NOMO-1 treated with DMSO at 0.1 percent for 48 hours (cell line): ENCODE measurements at regions not wholly inside any gene's neighbourhood (a gene's known extent, or its start where the extent isn't known, plus 50 kb on each side); places are given as distances from the start of the nearest gene placed in this dataset.

Source experiments
- DNase-seq: peaks from one replicate; lab custom pipeline; 2025; ENCODE audit not compliant: unreplicated experiment; lab: John Stamatoyannopoulos, UW

DNA sequence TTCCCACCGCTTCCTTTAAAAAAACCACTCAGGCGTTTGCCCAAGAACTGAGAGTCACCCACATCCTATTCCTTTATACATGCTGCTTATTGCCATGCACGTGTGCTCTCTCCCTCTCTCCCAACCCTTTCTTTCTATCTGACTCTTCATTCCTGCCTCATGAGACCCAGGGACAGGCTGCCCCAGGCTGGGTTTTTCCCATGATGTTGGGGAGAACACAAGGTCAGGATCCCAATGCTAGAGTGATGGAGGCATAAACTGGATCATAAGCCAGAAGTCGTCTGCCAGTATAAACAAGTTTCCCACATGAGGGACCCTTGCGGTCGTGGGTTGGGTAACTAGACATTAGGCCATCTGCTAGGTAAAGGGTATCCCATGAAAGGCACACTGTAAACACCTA is 64.9 kb downstream of the CD2 start:
- no peak for DNase-seq

DNA sequence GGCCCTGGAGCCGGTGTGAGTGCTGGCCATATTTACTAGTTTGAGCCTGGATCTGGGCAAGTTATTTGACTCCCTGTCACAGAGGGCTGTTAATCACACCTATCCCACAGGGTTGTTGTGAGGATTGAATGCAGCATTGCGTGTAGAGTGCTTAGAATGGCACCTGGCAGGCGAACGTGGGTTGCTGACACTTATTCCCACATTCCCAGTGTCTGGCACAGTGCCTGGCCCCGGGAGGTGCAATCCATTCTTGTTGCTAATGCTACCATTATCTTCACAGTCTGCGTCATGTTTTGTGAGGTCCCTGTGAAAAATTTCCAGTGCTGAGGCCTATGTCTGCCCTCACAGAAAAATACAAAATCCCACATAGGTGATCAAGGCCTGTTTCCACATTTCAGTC is 66.1 kb downstream of the CD2 start:
- DNase-seq, result no peak

DNA sequence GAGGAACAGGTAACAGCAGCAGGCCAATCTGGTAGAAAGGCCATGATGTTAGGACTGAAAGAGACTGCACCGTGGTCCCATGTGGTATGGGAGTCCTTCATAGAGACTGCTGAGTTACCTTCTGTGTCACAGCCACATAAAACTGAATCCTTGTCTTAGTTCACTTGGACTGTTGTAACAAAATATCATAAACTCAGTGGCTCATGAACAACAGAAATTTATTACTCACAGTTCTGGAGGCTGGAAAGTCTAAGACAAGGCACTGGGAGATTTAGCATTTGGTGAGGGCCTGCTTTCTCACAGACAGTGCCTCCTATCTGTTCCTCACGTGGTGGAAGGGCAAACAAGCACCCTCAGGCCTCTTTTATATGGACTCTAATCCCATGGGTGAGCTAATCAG is 67.5 kb downstream of the CD2 start:
- DNase-seq, result no peak

DNA sequence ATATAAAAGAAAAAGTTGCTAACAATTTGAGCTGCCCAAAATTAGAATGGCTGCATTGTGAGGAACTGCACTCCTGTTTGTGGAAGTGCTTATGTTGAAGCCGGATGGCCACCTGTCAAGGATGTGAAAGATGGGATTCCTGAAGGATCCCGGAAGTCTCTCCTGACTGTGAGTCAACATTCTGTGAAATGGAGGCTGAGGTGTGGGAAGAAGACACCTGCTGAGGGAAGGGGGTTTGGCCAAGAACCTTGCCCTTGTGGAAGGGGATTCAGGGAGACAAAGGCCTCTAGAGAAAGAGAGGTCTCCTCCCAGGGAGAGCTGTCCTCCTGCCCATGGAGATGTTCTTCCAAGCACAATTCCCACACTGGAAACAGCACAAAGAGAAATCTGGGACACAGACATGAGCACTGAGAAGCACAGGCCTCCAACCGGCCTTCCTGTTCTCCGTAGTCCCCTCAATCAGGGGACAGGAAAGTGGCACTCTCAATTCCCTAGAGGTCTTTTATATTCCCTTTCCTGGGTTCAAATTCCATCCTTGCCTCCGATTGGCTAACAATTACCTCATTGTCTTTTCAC is 70.5 kb downstream of the CD2 start:
- no peak for DNase-seq

DNA sequence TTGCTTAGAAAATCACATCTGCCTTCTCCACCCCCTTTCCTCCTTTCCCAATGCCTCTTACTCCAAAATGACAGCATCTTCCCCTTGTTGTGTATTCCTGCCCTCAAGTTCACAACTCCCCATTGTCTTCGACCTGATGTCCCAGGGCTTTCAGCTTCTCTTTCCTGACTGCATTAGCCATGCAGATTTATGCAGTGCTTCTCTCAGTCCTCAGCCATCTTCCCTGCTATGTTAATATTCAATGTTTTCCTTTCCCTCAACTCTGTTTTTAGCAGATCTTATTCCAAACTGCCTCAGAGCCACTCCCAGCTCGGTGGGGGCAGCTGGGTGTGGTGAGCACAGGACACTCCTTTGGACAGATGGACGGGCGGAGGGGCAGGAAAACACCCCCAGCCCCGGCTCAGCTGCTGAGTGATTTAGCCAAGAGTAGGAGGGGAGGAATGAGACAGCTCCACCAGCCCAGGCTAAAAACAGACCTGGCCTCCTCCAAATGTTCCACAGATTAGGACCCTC is 71.0 kb downstream of the CD2 start:
- DNase-seq, result no peak

DNA sequence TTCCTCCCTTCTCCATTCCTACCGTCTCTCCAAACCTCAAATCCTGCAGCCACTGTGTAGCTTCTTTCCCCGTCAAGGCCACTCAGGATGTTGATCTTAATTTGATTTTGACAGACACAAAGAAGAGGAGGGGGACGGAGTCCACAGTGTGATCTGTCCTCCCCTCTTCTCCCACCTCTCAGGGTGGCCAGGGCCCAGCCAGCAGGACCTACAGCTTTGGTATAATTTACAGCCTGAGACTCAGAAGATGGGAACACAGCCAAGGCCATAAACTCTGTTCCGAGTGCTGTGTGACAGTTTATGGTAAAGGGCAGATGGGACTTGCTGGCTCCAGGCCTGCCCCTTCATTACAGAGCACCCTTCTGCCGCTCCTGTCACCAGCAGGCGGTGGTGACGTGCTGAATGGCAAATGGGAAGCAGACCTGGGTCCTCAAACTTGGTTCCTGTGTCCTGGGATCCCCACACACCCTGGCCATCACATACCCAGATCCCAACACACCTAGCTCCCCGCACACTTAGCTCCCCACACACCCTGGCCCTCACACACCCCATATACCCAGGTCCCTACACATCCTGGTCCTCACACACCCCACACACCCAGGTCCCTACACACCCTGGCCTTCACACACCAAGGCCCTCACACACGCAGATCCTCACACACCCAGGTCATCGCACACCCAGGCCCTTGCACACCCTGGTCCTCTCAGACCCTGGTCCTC is 71.6 kb downstream of the CD2 start:
- no peak for DNase-seq

DNA sequence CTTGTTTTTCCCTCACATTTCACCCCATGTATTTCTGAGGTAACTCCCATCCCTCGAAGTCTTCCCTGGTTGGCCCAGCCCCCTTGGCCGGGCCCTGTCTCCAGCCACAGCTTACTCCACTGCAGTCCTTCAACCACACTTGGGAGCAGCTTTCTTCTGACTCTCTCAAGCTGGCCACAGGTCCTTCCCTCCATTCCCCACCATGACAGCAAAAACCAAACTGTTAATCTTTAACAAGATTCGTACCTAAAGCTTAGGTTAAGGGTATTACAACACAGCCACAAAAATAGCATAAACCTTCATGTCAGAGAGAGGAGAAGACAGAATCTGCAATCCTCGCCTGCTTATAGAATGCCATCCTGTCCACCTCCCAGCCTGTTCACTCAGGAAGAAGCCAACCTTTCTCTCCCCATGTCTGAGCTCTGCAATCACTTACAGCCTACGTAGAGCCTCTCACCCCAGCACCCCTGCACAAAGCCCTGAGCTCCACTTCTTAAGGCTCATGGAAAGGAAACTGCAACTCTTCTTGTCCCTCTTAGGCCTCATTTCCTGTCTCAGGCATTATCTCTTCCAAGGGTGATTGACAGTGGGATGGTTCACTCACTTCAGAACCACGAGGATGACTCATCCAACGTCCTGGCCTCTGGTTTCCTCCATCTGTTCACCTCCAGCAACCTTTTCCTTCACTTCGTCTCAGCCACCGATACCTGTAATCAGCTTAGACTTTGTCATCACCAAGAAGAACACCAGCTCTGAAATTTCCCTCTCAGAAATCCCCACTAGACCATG is 72.8 kb downstream of the CD2 start:
- DNase-seq, result peak; percentile 62

DNA sequence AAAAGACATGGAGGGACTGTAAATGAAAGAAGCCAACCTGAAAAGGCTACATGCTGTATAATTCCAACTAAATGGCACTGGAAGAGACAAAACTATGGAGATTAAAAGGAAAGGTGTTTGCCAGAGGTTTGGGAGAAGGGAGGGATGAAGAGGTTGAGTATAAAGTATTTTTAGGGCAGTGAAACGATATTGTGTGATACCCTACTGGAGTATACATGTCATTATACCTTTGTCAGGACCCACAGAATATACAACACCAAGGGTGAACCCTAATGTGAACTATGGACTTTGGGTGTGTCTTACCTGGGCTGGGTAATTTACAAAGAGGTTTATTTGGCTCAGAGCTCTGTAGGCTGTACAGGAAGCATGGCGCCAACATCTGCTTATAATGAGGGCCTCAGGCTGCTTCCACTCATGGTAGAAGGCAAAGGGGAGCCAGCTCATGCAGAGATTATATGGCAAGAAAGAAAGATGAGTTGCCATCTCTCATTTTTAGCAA is 73.4 kb downstream of the CD2 start:
- DNase-seq, result no peak

DNA sequence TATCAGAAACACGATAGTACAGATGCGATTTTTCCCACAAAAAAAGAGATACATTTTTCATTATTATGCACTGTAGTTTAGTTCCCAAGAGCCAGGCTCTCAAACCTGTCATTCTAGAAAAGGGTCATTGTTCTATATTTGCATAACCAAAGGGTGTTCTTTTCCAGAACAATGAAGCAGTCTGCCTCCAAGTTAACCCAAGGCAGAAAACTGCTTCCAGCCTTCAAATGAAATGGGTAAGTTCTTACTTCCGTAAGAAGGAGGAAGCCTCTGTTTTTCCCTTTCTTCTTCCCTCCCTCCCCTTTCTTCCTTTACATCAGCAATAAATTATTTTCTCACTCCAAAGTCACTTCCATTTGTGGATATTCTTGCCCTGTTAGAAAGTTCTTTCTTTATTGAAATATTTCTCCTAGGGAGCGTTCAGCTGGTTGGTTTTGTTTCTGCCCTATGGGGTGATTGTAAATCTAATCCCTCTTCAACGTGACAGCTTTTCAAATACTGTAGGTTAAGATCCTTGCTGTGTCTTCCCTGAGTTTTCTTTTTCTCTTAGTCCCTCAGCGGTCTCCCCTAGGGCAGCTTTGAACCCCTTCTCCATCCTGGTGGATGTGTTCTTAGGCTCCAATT is 77.3 kb upstream of the PTGFRN start:
- DNase-seq, result no peak

DNA sequence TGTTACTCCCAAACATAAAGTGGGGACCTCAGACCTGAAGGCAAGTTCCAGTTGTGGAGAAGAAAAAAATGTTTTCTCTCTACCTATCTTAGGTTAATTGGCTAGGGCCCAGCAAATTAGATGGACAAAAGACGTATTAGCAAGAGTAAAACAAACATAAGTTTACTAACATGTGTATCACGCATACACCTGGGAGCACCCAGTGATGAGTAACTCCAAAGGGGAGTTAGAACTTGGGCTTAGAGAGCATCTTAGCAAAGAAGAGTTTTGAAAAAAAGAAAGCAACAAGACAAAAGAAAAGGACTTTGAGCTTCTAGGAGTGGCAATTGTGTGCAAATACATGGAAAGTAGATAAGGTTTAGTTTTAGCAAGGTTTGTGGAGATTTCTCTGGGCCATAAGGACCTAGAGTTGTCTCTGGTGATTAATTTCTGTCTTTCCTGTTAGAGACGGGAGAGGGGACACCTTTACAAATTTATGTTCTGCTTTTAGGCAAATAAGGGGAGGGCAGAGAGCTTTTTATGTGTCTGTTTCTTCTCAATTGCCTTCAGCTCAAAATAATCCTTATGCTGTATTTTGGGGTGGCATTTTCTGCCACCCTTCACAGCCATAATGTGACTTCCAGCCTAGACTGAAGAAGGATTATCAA is 76.7 kb upstream of the PTGFRN start:
- DNase-seq, result no peak

DNA sequence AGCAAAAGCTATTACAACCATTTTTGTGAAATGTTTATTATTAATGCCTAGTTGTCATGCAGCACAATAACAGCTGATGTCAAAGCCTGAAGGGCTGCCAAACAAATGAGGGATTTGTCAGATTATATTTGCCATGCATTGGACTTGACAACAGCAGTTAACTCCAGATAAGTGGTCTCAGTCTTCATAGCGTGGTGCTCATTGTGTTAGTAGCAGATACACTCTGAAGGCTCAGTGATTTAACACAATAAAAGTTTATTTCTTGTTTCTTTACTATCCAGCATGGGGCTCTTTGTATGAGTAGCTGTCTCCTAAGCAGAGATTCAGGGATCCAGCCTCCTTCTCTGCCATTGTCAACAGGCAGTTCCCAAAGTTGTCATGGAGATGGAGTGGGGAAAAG is 76.0 kb upstream of the PTGFRN start:
- no peak for DNase-seq

DNA sequence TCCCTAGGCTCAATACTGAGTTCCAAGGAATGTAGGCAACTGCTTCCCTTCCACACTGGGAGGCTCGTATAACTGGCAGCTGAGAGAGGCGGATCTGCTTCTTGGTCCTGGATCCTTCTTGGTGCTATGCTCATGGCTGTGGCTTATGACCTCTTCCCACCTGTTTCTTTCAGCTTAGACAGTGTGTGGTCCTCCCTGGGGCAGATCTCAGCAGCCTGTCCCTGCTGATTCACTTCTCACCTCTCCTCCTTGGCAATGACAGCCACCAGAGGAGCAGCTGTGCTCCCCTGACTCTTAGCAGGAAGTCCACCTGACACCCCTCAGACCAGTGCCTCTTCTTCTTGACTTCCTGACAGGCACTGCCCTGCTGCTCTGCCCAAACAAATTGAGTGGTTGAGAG is 75.1 kb upstream of the PTGFRN start:
- DNase-seq, result no peak

DNA sequence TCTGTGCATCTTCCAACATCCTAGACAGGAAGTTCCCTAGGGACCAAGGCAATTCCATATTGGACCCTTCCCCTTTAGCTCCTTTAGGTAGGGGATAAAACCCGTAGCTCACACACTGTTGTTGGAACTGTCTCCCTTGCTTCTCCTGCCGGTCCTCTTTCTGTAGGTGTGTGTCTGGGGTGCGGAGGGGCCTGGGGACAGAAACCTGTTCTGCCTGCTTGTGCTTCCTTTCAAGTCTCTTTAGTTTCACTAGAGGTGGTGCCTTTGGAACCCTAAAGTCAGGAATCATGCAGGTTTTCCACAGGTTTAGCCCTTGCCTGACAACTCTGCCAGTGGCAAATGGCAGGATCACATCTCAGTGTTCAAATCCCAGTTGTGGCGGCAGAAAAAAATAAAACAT is 74.6 kb upstream of the PTGFRN start:
- no peak for DNase-seq

DNA sequence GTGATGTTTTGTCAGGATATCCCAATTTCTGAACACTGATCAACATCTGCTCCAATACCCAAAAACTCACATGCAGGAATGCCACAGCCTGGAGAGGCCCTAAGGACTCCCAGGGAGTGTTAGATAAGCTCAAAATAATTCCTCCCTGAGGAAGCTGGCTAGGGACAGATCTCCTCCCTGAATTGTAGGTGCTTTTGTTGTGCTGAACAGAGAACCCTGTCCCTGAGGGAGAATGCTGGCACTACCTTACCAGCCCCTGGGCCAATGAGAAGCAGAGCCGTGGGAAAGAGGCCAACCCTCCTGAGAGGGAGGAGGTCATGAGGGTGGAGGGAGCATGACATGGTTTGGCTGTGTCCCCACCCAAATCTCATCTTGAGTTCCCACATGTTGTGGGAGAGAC is 73.6 kb upstream of the PTGFRN start:
- no peak for DNase-seq

DNA sequence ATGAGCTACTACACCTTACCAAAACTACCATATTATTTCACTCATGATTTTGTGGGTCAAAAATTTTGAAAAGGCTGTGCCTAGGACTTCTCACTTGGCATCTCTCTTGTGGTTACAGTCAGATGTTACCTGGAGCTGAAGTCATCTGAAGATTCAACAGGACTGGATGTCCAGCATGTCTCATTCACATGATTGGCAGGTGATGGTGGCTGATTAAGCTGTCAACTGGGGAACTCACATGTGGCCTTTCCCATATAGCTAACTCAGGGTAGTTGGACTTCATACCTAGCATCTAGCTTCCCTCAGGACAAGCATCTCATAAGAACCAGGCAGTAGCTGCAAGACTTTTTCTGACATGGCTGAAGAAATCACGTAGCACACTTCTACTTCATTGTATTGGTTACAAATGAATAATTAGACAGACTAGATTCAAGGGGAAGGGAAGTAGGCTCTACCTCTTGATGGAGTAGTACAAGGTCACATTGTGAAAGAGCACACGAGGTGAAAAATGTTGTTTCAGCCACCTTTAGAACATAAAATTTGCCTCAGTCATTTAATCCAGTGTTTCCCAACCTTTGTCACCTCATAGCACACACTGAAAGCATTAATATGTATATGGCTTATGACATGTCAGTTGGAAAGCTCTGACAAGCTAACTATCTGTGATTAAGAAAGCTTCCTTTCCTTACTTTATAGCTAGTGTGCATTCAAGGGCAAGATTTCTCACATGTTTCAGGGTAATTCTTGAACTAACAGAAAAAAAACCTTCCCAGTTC is 68.0 kb upstream of the PTGFRN start:
- DNase-seq, result peak; percentile 51

DNA sequence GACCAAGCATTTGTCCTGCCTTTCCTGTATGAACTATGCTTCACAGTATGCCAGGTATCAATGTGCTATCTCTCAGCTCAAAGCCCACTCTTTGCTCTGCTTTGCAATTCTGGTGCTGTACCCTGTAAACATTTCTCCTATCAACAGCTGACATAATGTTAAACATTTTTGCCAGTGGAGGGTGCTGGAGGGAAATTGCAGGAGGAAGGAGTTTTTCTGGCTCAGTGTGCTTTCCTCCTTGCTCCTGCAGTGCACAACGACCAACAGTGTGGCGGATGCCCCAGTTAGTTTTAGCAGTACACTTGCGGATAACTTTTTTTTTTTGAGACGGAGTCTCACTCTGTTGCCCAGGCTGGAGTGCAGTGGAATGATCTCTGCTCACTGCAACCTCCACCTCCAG is 67.1 kb upstream of the PTGFRN start:
- DNase-seq, result peak; percentile 28

DNA sequence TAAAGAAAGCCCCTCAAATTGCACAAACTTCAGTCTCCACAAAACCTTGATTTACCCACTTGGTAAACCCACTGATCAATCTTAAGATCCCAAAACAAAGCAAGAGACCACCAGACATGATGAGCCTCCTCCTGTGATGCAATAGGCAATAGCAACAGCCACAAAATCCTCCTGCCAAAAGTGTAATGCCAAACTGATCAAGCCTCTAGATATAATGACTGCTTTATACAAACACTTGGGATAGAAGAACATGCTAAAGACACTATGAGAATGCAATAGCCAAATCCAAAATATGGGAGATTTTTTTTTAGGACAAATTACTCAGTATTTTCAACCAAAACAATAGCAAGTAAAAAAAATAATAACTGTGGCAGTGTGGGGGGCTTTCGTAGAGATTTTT is 64.9 kb upstream of the PTGFRN start:
- no peak for DNase-seq

DNA sequence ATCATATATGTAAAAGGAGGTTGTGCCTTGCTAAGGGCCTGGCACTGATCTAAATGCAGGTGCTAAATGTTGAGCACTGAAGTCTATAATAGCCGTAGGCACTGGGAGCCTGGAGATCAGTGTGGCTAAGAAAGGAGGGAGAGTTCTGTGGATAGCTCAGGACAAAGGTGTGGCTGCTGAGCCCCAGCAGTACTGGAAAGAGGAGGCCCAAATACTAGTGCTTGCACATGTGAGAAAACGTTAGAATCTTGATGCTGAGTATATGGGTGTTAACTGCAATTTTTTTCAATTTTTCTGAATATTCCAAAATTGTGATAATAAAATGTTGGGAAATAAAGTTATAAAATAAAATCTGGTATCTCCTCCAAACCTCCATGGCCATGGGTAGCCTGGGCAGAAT is 62.5 kb upstream of the PTGFRN start:
- DNase-seq, result no peak

DNA sequence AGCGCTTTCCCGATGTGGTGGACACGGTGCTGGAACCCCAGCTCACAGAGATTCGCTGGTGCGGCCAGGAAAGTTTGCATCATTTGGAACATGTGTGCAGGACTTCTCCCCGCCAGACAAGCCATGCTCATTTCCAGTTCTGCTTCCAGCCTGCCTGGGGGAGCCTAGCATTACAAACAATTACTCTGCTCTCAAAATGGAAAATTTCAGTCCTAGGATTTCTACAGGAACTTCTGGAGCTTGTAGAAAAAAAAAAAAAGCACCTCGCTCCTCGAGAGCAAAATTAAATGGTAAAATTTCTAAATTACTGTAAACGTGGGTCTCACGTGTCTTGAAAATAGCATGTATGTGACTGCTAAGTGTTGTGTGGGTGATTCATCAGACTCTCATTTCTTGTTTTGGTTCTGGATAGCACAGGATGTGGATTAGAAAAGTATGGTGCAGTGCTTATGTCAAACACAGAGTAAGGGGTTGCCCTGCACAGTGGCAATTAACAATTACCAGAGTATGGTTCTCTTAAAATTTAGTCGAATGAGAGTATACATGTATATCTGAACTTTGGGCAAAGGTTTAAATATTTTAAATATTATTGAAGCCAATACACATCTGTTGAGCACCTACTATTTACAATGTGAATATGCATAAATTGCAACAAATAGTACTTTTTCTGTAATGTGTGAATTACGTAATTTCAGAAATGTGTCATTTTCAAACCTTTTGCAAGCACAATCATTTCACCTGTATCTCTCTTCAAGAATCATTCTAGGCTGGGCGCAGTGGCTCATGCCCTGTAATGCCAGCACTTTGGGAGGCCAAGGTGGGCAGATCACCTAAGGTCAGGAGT is 61.8 kb upstream of the PTGFRN start:
- peak; percentile 84 for DNase-seq
